ENCODE measurements at regions not wholly inside any gene's neighbourhood (a gene's known extent, or its start where the extent isn't known, plus 50 kb on each side); places are given as distances from the start of the nearest gene placed in this dataset.

DNA sequence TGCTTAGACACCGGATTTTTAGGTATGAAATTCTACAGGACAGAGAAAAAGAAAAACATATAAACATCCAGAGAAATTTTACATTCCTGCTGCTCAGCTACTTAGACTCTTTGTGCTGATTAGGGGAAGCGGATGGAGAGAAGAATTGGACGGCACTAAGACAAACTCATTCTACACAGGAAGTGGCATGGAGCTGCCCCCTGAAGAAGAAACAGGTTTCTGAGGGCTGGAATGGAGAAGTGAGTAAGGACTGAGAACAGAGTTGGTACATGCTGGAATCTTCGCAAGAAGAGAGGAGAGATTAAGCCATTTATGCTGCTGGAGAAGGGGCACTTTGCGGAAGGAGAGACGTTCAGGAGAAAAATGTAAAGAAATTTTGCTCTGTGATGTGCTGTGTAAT is 253.0 kb upstream of the ERBB4 start:
- TF ChIP-seq POLR2AphosphoS5 (IDR thresholded peaks at IDR 0.05; ENCODE audit: borderline replicate concordance, low read depth, low read length) (no peak), EZH2 (IDR thresholded peaks at IDR 0.05) (no peak)

All from SK-N-MC (cell line).